K562 (cell line): ENCODE measurements at regions not wholly inside any gene's neighbourhood (a gene's known extent, or its start where the extent isn't known, plus 50 kb on each side); places are given as distances from the start of the nearest gene placed in this dataset.

Experiments used
- ATAC-seq: fragments of 200-7000 bp; cut with Tn5 transposase; 3 replicates; pipeline ENCODE4 v1.9.1; 2020; ENCODE audit warnings: moderate library complexity
- BruUV-seq: library from RNA; stranded (reverse); fragments of 400-500 nt; replicated peaks from 2 replicates; lab custom pipeline; 2021; lab: Mats Ljungman, UMichigan
- CTCF ChIA-PET: fragments of 300-600 bp; formaldehyde crosslinking; extraction: SDS; loops from one replicate; lab custom pipeline; 2021; ENCODE audit warnings: low intra/inter-chr PET ratio; lab: Yijun Ruan, JAX
- POLR2A ChIA-PET: fragments of 300-600, 350-650 bp; sonication (Branson Sonifier 250); formaldehyde crosslinking; extraction: SDS; loops from one replicate; lab custom pipeline; 2021; ENCODE audit warnings: antibody characterized with exemption, inconsistent platforms; lab: Yijun Ruan, JAX
- DNase-seq, 4 experiments: peaks; one replicate each; pipeline versions ENCODE4 v3.0.0 to v3.0.0-alpha.2; 2011 to 2018; ENCODE audit warnings: low spot score in 3 of 4, mixed read lengths in 3 of 4; ENCODE audit errors: extremely low read depth in 1 of 4
- FAIRE-seq: peaks from 2 replicates; lab custom pipeline; 2011; peaks lifted over from hg19 to GRCh38; lab: Jason Lieb, UNC
- H2AFZ ChIP-seq: 2 replicates; pipeline ENCODE4 v1.6.0; 2011; ENCODE audit warnings: low read depth, low read length, control low read depth, inconsistent platforms
- H3K27ac ChIP-seq: fragments of 200-600 bp; 3 replicates; pipeline ENCODE4 v1.8.0; 2011; ENCODE audit warnings: low read depth, mild to moderate bottlenecking, control low read depth, inconsistent platforms, low read length, moderate library complexity, mixed read lengths; ENCODE audit errors: extremely low read depth
- H3K27me3 ChIP-seq, 2 experiments: fragments of 300-600 bp in 1 of 2; 2 replicates in 1 of 2; 3 replicates in 1 of 2; pipeline versions ENCODE4 v1.6.0 to v1.8.0; 2011; ENCODE audit warnings: inconsistent platforms in 2 of 2, low read length in 2 of 2, mild to moderate bottlenecking in 1 of 2, mixed read lengths in 1 of 2, moderate library complexity in 1 of 2; ENCODE audit not compliant: control insufficient read depth in 2 of 2, insufficient read depth in 2 of 2
- H3K36me3 ChIP-seq: fragments of 300-600 bp; 3 replicates; pipeline ENCODE4 v1.8.0; 2011; ENCODE audit warnings: mild to moderate bottlenecking, low read length, inconsistent platforms; ENCODE audit not compliant: control insufficient read depth, insufficient read depth
- H3K4me1 ChIP-seq, 2 experiments: fragments of 200-600 bp in 1 of 2; replicated peaks in 1 of 2; 2 replicates in 1 of 2; 3 replicates in 1 of 2; pipeline versions ENCODE4 v1.5.1 to v1.8.0; 2011; ENCODE audit warnings: inconsistent platforms in 2 of 2, low read length in 2 of 2, mild to moderate bottlenecking in 1 of 2, mixed read lengths in 1 of 2, moderate library complexity in 1 of 2; ENCODE audit not compliant: control insufficient read depth in 2 of 2, insufficient read depth in 2 of 2
- H3K4me2 ChIP-seq: 2 replicates; pipeline ENCODE4 v1.6.1; 2011; ENCODE audit warnings: low read length, control low read depth, inconsistent platforms, mixed read lengths; ENCODE audit not compliant: insufficient read depth
- H3K4me3 ChIP-seq: fragments of 200-600 bp; sonication (generic), shearing (Covaris generic); 2 replicates; pipeline ENCODE4 v1.5.1; 2016; ENCODE audit warnings: control low read depth, inconsistent platforms
- H3K79me2 ChIP-seq: fragments of 200-600 bp; 3 replicates; pipeline ENCODE4 v1.8.0; 2011; ENCODE audit warnings: low read length, inconsistent platforms; ENCODE audit not compliant: control insufficient read depth, insufficient read depth
- H3K9ac ChIP-seq, 2 experiments: 2 replicates each; pipeline versions ENCODE4 v1.6.0 to v1.6.1; 2011; ENCODE audit warnings: low read depth in 2 of 2, low read length in 2 of 2, control low read depth in 1 of 2, inconsistent platforms in 1 of 2, mild to moderate bottlenecking in 1 of 2, mixed read lengths in 1 of 2; ENCODE audit not compliant: insufficient read depth in 1 of 2
- H3K9me1 ChIP-seq: one replicate; pipeline ENCODE4 v1.6.0; 2011; ENCODE audit warnings: inconsistent platforms, mild to moderate bottlenecking, low read length, moderate library complexity; ENCODE audit not compliant: control insufficient read depth, insufficient read depth
- H3K9me3 ChIP-seq: replicated peaks from 2 replicates; pipeline ENCODE4 v1.5.1; 2011; ENCODE audit warnings: low read depth, low read length, inconsistent platforms; ENCODE audit not compliant: control insufficient read depth, insufficient read depth
- H4K20me1 ChIP-seq: replicated peaks from 2 replicates; pipeline ENCODE4 v1.6.1; 2011; ENCODE audit warnings: low read length, inconsistent platforms, mixed read lengths; ENCODE audit not compliant: control insufficient read depth, insufficient read depth
- CREM ChIP-seq: IDR thresholded peaks from 2 replicates; pipeline ENCODE4 v1.6.1; 2014; ENCODE audit warnings: antibody characterized with exemption, low read depth
- CTCF ChIP-seq, 3 experiments: IDR thresholded peaks in 2 of 3; conservative IDR thresholded peaks in 1 of 3; 2 replicates each; pipeline ENCODE4 v1.5.1; 2011 to 2012; ENCODE audit warnings: low read length in 3 of 3, mild to moderate bottlenecking in 3 of 3, control low read depth in 2 of 3, improper control_type of control experiment in 1 of 3, inconsistent platforms in 1 of 3, low read depth in 1 of 3, mixed read lengths in 1 of 3, moderate library complexity in 1 of 3; ENCODE audit not compliant: insufficient read depth in 2 of 3
- WGBS: fragments of 100-300 bp; shearing (Covaris generic); methylation state at CpG from one replicate; pipeline ENCODE4 v1.1.6; 2016; ENCODE audit warnings: low coverage, mixed read lengths; ENCODE audit not compliant: insufficient coverage; ENCODE audit errors: missing lambda C conversion rate; 5-methylcytosine and 5-hydroxymethylcytosine counted together
- in situ Hi-C: fragments of 300-500 bp; cut with MboI; formaldehyde crosslinking; loops from 4 replicates; pipeline ENCODE4 v1.15.0; 2018; ENCODE audit warnings: inconsistent platforms, mixed read lengths
- intact Hi-C: fragments of 100-400 bp; cut with micrococcal nuclease; formaldehyde crosslinking; loops from 2 replicates; pipeline ENCODE4 v1.14.2; 2022

- H3K9me1 ChIP-seq, result no peaks in the 10 kb centered on the region
- CTCF ChIA-PET, result no interaction called here
- 40% methylated on average over 79 of the region's 98 CpGs for WGBS
- no peaks in the 10 kb centered on the region for H3K9me3 ChIP-seq
- no TSS peak for BruUV-seq
- ATAC-seq, result no peak
- POLR2A ChIA-PET, result no interaction called here
- peaks cover 0 to 16% of the 10 kb centered on the region in 2 experiments; a peak in 1 of 5 replicates for H3K4me1 ChIP-seq
- no peak overlapping the region for H3K9ac ChIP-seq
- no peaks in the 10 kb centered on the region for H3K79me2 ChIP-seq
- H3K4me3 ChIP-seq, result no peak overlapping the region
- no peak overlapping the region for H2AFZ ChIP-seq
- H3K4me2 ChIP-seq, result no peak overlapping the region
- FAIRE-seq, result no peak
- in situ Hi-C loops, result no loop called here
- TF ChIP-seq CTCF (IDR thresholded peaks at IDR 0.05 in 2 of 3, conservative IDR thresholded peaks at IDR 0.05 in 1 of 3; ENCODE audit: insufficient read depth in 2 of 3, low read depth in 1 of 3, low read length in 3 of 3), result peak in 1 of 3 experiments; percentile 23; a peak in 1 of 6 replicates
- TF ChIP-seq CREM, result no peak
- TF ChIP-seq, all 486 proteins: peak for 1
- no peak for DNase-seq
- intact Hi-C loops, result no loop called here
- H3K27ac ChIP-seq, result no peak overlapping the region
- no peaks in the 10 kb centered on the region for H3K36me3 ChIP-seq
- H3K27me3 ChIP-seq, result peaks cover 6 to 44% of the 10 kb centered on the region in 2 experiments; a peak in 3 of 5 replicates
- H4K20me1 ChIP-seq, result 0 out of 2 replicates have a peak, but pooled peaks cover 3% of the 10 kb centered on the region
These were observed 165.4 kb upstream of the DPP6 start for GRCh38 chr7:153886506-153887441.
